ENCODE measurements at regions not wholly inside any gene's neighbourhood (a gene's known extent, or its start where the extent isn't known, plus 50 kb on each side); places are given as distances from the start of the nearest gene placed in this dataset.

DNA sequence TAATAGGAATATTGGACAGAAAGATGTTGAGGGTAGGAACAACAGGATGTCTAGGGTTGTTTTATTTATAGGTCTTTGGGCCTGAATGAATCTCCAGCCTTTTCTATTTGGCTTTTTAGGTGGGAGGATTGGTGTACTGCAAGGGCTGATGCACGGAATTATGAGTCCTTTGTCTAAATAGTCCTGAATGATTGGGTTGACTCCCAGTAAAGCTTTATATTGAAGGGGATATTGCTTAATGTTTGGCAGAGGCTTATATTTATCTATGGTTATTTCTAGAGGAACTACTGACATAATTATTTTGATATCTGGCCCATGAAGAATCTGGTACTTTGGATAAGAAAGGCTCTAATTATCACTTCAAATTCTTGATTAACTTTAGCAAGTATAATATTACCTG lies 253.6 kb upstream of the AVPR1A start (continued):
- TF ChIP-seq MXD4 (CRISPR knock-in tag; IDR thresholded peaks at IDR 0.05; ENCODE audit: borderline replicate concordance) (no peak), TP53 (CRISPR knock-in tag; IDR thresholded peaks at IDR 0.05) (no peak)

DNA sequence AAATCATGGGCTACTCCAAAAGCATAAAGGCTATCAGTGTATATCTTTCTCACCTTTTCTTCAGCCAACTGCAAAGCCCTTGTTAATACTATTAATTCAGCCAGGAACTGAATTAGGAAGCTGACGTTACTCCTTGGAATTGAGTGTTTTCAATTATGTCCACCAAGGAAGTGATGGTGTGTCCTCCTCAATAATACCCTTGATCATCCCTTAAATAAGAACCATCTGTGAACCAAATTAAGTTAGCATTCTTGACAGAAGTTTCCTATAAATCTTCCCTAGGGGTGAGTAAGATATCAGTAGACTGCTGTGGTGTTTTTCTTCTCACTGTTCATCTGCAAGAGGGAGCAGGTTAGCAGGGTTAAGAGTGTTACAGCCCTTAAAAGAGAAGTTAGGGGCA lies 252.3 kb upstream of the AVPR1A start:
- ChIA-PET CTCF (no interaction called here), POLR2A (no interaction called here)
- peaks cover 24% of the 10 kb centered on the region for H3K9me3 Mint-ChIP-seq
- no peaks in the 10 kb centered on the region for H3K4me1 Mint-ChIP-seq
- H3K27me3 Mint-ChIP-seq (ENCODE audit: low read depth): no peaks in the 10 kb centered on the region
- no peak overlapping the region for H3K4me3 Mint-ChIP-seq
- TF ChIP-seq, protein P1, sequence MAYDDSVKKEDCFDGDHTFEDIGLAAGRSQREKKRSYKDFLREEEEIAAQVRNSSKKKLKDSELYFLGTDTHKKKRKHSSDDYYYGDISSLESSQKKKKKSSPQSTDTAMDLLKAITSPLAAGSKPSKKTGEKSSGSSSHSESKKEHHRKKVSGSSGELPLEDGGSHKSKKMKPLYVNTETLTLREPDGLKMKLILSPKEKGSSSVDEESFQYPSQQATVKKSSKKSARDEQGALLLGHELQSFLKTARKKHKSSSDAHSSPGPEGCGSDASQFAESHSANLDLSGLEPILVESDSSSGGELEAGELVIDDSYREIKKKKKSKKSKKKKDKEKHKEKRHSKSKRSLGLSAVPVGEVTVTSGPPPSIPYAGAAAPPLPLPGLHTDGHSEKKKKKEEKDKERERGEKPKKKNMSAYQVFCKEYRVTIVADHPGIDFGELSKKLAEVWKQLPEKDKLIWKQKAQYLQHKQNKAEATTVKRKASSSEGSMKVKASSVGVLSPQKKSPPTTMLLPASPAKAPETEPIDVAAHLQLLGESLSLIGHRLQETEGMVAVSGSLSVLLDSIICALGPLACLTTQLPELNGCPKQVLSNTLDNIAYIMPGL (CRISPR knock-in tag; IDR thresholded peaks at IDR 0.05): no peak
- TF ChIP-seq JAZF1 (CRISPR knock-in tag; IDR thresholded peaks at IDR 0.05): no peak
- no peak for ATAC-seq
- DNase-seq (ENCODE audit: low spot score): no peak
- no peak overlapping the region for H3K27ac Mint-ChIP-seq
- H3K36me3 Mint-ChIP-seq: peaks cover 6% of the 10 kb centered on the region; the same call in 1 of the 2 replicates

DNA sequence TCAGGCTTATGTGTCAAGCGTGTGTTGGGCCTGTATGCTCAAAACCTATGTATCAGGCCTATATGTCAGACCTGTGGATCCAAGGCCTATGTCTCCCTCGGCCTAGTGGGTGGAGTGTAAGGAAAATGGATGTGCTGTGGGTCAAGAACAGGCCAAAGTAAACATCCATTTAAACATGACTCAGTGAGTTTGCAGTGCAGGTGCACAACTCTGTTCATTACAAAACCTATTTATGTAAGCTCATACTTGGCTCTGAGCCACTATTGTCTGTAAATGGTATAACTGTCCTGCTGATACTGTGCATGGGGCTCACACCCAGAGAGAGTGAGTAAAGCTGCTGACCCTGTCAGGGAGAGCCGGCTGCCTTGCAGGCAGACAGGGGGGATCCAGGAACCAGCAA lies 249.7 kb upstream of the AVPR1A start:
- Mint-ChIP-seq H3K4me3 (no peak overlapping the region), H3K9me3 (peaks cover 16% of the 10 kb centered on the region), H3K27me3 (ENCODE audit: low read depth) (no peaks in the 10 kb centered on the region), H3K27ac (no peak overlapping the region), H3K4me1 (no peaks in the 10 kb centered on the region), H3K36me3 (peaks cover 6% of the 10 kb centered on the region; the same call in 1 of the 2 replicates)
- ChIA-PET CTCF (no interaction called here), POLR2A (no interaction called here)
- no peak for ATAC-seq
- no peak for TF ChIP-seq IRF2 (CRISPR knock-in tag; IDR thresholded peaks at IDR 0.05; ENCODE audit: borderline replicate concordance, low read depth)
- no peak for TF ChIP-seq RELA (CRISPR knock-in tag; IDR thresholded peaks at IDR 0.05; ENCODE audit: borderline replicate concordance)
- TF ChIP-seq KAT7 (CRISPR knock-in tag; IDR thresholded peaks at IDR 0.05; ENCODE audit: borderline replicate concordance): no peak
- TF ChIP-seq, protein P2, sequence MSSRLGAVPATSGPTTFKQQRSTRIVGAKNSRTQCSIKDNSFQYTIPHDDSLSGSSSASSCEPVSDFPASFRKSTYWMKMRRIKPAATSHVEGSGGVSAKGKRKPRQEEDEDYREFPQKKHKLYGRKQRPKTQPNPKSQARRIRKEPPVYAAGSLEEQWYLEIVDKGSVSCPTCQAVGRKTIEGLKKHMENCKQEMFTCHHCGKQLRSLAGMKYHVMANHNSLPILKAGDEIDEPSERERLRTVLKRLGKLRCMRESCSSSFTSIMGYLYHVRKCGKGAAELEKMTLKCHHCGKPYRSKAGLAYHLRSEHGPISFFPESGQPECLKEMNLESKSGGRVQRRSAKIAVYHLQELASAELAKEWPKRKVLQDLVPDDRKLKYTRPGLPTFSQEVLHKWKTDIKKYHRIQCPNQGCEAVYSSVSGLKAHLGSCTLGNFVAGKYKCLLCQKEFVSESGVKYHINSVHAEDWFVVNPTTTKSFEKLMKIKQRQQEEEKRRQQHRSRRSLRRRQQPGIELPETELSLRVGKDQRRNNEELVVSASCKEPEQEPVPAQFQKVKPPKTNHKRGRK (CRISPR knock-in tag; IDR thresholded peaks at IDR 0.05; ENCODE audit: borderline replicate concordance): no peak
- no peak for TF ChIP-seq OVOL2 (CRISPR knock-in tag; IDR thresholded peaks at IDR 0.05; ENCODE audit: borderline replicate concordance)
- no peak for TF ChIP-seq ETV6 (CRISPR knock-in tag; IDR thresholded peaks at IDR 0.05)
- no peak for TF ChIP-seq FOXJ3 (CRISPR knock-in tag; IDR thresholded peaks at IDR 0.05; ENCODE audit: borderline replicate concordance)
- TF ChIP-seq, protein P3, sequence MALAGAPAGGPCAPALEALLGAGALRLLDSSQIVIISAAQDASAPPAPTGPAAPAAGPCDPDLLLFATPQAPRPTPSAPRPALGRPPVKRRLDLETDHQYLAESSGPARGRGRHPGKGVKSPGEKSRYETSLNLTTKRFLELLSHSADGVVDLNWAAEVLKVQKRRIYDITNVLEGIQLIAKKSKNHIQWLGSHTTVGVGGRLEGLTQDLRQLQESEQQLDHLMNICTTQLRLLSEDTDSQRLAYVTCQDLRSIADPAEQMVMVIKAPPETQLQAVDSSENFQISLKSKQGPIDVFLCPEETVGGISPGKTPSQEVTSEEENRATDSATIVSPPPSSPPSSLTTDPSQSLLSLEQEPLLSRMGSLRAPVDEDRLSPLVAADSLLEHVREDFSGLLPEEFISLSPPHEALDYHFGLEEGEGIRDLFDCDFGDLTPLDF (CRISPR knock-in tag; IDR thresholded peaks at IDR 0.05): no peak
- no peak for DNase-seq (ENCODE audit: low spot score)

DNA sequence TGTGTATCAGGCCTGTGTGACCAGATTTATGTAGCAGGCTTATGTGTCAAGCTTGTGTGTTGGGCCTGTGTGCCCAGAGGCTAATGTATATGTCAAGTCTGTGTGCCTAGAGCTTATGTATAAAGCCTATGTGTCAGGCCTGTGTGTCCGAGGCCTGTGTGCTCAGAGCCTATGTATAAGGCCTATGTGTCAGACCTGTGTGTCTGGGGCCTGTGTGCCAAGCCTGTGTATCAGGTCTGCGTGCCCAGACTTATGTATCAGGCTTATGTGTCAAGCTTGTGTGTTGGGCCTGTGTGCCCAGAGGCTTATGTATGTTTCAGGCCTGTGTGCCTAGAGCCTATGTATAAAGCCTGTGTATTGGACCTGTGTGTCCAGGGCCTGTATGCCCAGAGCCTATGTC lies 249.3 kb upstream of the AVPR1A start:
- peaks cover 12% of the 10 kb centered on the region for H3K9me3 Mint-ChIP-seq
- CTCF ChIA-PET: no interaction called here
- no peak overlapping the region for H3K4me3 Mint-ChIP-seq
- DNase-seq (ENCODE audit: low spot score): no peak
- peaks cover 6% of the 10 kb centered on the region; the same call in 1 of the 2 replicates for H3K36me3 Mint-ChIP-seq
- POLR2A ChIA-PET: no interaction called here
- ATAC-seq: no peak
- H3K27me3 Mint-ChIP-seq (ENCODE audit: low read depth): no peaks in the 10 kb centered on the region
- no peak overlapping the region for H3K27ac Mint-ChIP-seq
- no peaks in the 10 kb centered on the region for H3K4me1 Mint-ChIP-seq
- TF ChIP-seq, protein P4, sequence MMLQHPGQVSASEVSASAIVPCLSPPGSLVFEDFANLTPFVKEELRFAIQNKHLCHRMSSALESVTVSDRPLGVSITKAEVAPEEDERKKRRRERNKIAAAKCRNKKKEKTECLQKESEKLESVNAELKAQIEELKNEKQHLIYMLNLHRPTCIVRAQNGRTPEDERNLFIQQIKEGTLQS (CRISPR knock-in tag; conservative IDR thresholded peaks at IDR 0.05): no peak
- TF ChIP-seq ZNF263 (CRISPR knock-in tag; IDR thresholded peaks at IDR 0.05; ENCODE audit: low read depth) (no peak), ETV6 (CRISPR knock-in tag; IDR thresholded peaks at IDR 0.05) (no peak), KAT7 (CRISPR knock-in tag; IDR thresholded peaks at IDR 0.05; ENCODE audit: borderline replicate concordance) (no peak), NR1H2 (CRISPR knock-in tag; IDR thresholded peaks at IDR 0.05) (no peak), NR3C1 (CRISPR knock-in tag; conservative IDR thresholded peaks at IDR 0.05; ENCODE audit: low read depth) (no peak), ZNF423 (CRISPR knock-in tag; IDR thresholded peaks at IDR 0.05) (no peak)
- TF ChIP-seq, protein P5, sequence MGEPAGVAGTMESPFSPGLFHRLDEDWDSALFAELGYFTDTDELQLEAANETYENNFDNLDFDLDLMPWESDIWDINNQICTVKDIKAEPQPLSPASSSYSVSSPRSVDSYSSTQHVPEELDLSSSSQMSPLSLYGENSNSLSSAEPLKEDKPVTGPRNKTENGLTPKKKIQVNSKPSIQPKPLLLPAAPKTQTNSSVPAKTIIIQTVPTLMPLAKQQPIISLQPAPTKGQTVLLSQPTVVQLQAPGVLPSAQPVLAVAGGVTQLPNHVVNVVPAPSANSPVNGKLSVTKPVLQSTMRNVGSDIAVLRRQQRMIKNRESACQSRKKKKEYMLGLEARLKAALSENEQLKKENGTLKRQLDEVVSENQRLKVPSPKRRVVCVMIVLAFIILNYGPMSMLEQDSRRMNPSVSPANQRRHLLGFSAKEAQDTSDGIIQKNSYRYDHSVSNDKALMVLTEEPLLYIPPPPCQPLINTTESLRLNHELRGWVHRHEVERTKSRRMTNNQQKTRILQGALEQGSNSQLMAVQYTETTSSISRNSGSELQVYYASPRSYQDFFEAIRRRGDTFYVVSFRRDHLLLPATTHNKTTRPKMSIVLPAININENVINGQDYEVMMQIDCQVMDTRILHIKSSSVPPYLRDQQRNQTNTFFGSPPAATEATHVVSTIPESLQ (CRISPR knock-in tag; IDR thresholded peaks at IDR 0.05): no peak
- TF ChIP-seq, protein P6, sequence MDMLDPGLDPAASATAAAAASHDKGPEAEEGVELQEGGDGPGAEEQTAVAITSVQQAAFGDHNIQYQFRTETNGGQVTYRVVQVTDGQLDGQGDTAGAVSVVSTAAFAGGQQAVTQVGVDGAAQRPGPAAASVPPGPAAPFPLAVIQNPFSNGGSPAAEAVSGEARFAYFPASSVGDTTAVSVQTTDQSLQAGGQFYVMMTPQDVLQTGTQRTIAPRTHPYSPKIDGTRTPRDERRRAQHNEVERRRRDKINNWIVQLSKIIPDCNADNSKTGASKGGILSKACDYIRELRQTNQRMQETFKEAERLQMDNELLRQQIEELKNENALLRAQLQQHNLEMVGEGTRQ (CRISPR knock-in tag; IDR thresholded peaks at IDR 0.05): no peak

All from WTC11 (cell line).